ENCODE measurements at regions not wholly inside any gene's neighbourhood (a gene's known extent, or its start where the extent isn't known, plus 50 kb on each side); places are given as distances from the start of the nearest gene placed in this dataset.

DNA sequence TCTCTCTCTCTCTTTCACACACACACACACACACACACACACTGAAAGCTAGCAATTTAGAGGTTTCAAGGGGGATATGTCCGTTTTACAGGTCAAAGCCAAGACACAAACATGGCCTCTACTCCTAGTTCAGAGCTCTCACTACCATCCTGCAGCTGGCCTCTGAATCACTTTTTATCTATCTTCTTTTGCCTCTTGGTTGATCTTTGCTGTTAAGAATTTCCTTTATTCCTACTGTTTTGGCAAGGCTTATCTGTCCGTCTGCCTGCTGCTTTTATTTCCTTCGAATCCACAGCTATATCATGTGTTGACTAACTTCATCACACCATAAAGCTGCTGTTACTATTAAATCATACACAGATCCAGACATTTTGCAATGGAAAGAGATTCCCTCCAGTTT is 543.0 kb downstream of the PLCL1 start:
- TF ChIP-seq, protein P1, sequence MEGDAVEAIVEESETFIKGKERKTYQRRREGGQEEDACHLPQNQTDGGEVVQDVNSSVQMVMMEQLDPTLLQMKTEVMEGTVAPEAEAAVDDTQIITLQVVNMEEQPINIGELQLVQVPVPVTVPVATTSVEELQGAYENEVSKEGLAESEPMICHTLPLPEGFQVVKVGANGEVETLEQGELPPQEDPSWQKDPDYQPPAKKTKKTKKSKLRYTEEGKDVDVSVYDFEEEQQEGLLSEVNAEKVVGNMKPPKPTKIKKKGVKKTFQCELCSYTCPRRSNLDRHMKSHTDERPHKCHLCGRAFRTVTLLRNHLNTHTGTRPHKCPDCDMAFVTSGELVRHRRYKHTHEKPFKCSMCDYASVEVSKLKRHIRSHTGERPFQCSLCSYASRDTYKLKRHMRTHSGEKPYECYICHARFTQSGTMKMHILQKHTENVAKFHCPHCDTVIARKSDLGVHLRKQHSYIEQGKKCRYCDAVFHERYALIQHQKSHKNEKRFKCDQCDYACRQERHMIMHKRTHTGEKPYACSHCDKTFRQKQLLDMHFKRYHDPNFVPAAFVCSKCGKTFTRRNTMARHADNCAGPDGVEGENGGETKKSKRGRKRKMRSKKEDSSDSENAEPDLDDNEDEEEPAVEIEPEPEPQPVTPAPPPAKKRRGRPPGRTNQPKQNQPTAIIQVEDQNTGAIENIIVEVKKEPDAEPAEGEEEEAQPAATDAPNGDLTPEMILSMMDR (IDR thresholded peaks at IDR 0.05; ENCODE audit: insufficient read depth, low read depth, low read length, missing control alignments): no peak
- DNase-seq (ENCODE audit: low read depth): no peak
- no peak overlapping the region for H3K4me3 ChIP-seq (ENCODE audit: low read length)

DNA sequence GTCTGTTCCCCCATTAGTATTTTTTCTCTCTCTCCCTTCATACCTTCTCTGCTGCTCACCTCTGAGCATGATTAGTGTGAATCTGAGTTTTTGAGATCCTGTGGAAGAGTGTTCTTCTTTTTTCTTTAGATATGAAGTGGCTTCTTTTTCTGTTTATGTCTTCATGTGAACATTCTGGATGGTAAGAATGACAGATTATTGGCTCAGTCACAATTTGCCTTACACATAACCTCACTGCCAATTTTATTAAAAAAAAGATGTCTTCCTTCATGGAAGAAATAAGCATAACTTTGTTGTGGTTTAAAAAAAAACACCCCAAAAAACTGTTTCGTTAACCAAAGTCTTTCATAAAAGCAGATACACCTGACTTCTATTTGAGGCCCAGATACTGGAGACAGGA is 539.1 kb downstream of the PLCL1 start:
- no peak for DNase-seq (ENCODE audit: low read depth)
- TF ChIP-seq, protein P1 (IDR thresholded peaks at IDR 0.05; ENCODE audit: insufficient read depth, low read depth, low read length, missing control alignments): no peak
- no peak overlapping the region for H3K4me3 ChIP-seq (ENCODE audit: low read length)

DNA sequence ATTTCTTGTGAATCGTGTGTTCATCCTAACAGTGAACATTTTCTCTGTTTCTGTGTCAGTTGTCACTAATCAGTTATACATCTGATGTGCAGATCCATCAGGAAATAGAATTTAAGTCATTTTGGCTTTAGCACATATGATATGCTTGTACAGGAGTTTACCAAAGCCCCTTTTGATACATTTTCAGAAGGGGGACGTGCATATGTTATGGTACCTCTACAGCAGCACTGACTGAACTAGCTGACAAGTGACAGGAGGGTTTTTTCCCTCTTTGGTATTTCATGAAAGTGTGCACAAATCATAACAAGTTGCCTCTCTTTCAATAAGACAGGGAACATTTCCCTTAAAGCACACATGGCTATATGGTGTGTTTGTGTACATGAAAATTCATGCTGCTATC is 536.5 kb downstream of the PLCL1 start:
- no peak for DNase-seq (ENCODE audit: low read depth)
- TF ChIP-seq, protein P1 (IDR thresholded peaks at IDR 0.05; ENCODE audit: insufficient read depth, low read depth, low read length, missing control alignments): no peak

DNA sequence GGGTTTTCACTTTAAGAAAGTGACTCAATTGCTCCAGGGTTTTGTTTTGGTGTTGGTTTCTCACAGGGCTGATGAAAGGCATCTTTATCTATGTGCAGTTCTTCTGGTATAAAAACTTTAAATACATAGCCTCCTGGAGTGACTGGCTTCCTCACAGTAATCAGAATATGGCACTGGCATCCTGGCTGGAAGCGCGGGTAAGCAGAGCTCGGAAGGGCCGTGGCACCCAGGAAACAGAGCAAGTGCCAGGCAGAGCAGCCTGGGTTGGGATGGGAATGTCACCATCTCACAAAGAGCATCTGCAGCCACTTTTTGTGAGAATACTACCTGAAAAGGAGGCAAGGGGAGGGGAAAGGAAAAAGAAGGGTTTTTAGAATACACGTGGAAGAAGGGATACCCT is 534.7 kb downstream of the PLCL1 start:
- DNase-seq (ENCODE audit: low read depth): no peak
- TF ChIP-seq, protein P1 (IDR thresholded peaks at IDR 0.05; ENCODE audit: insufficient read depth, low read depth, low read length, missing control alignments): no peak
- H3K4me3 ChIP-seq (ENCODE audit: low read length): no peak overlapping the region

More for the DNA sequence above, 536.5 kb downstream of the PLCL1 start:
- H3K4me3 ChIP-seq (ENCODE audit: low read length): no peak overlapping the region

DNA sequence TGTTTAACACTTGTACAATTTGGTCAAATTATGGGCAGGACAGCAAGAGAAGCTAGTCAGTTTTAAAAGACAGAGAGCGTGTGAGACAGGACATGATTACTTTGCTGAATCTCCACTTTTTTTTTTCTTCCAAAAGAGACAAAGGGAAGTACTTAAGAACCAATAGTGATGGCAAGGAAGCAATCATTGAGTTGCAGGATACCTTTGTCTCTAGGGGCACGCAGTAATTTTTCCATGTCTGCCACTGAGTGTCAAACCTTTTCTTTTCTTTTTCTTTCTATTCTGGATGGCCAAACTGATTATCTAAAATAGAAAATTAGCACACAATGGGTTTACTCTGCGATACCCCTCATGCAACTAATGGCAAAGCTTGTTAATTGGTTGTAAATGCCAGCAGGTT is 533.0 kb downstream of the PLCL1 start:
- TF ChIP-seq, protein P1 (IDR thresholded peaks at IDR 0.05; ENCODE audit: insufficient read depth, low read depth, low read length, missing control alignments): no peak
- no peak overlapping the region for H3K4me3 ChIP-seq (ENCODE audit: low read length)
- no peak for DNase-seq (ENCODE audit: low read depth)

DNA sequence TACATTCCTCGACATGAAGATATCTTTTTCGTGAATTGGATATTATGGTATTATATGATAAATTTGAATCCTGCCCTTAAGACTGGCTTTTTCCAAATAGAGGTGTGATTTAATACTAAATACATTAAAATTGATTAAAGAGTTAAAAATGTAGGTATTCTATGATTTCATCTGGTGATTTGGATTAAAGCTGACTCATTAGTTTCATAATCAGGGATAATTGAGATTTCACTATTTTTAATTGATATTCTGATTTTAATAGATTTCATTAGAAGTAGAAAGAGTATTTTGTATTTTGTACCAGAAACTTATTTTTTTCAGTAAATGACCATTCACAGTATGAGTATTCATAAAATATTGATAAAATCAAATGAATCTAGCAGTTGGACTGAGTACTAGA is 524.1 kb downstream of the PLCL1 start:
- DNase-seq (ENCODE audit: low read depth): no peak
- no peak overlapping the region for H3K4me3 ChIP-seq (ENCODE audit: low read length)
- TF ChIP-seq, protein P1 (IDR thresholded peaks at IDR 0.05; ENCODE audit: insufficient read depth, low read depth, low read length, missing control alignments): no peak

DNA sequence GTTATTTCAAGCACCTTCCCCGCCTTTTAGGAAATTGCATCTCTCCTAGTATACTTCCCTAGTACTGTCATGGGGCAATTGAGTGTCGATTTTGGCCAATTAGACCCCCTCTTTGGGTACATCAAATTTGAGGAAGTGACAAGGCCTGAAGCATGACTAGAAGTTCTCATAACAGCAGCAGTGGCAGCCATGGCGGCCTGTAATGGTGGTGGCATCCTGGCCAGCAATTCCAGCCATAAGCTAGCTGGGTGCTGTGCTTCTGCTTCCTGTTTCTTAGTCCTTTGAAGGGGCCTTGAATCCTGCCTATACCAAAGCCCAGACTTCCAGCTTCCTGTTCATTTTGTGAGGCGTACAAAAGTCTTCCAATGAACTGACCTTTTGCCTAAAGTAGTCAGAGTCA is 523.1 kb downstream of the PLCL1 start:
- no peak for DNase-seq (ENCODE audit: low read depth)
- TF ChIP-seq, protein P1 (IDR thresholded peaks at IDR 0.05; ENCODE audit: insufficient read depth, low read depth, low read length, missing control alignments): no peak

More for the DNA sequence above, 523.1 kb downstream of the PLCL1 start:
- H3K4me3 ChIP-seq (ENCODE audit: low read length): no peak overlapping the region
